ENCODE measurements at regions not wholly inside any gene's neighbourhood (a gene's known extent, or its start where the extent isn't known, plus 50 kb on each side); places are given as distances from the start of the nearest gene placed in this dataset.

- TF ChIP-seq POLR2A (IDR thresholded peaks at IDR 0.05; ENCODE audit: low read length) = no peak
- no peak for TF ChIP-seq GATA1 (IDR thresholded peaks at IDR 0.05; ENCODE audit: low read depth, low read length)
Observed at GRCh38 chr11:25902476-25902875, 429.5 kb upstream of the ANO3 start.

All from erythroblast (primary cell).